ENCODE measurements at regions not wholly inside any gene's neighbourhood (a gene's known extent, or its start where the extent isn't known, plus 50 kb on each side); places are given as distances from the start of the nearest gene placed in this dataset.

DNA sequence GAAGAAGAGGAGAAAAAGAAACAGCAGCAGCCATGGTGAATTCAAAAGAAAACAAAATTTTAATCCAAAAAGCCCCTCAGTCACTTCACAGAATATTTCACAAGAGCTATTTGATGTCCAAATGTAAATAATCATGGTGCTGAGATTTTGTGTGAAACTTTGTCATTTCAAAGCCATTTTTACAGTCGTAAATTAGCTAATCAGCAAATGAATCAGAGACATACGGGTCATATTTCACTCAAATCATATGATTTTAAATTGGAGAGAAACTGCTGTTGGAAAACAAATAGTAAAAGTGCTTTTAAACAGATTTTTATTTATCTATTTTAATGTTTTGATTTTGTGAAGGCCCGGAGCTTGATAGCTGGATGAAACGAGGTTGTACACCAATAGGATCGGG lies 101.4 kb upstream of the SMIM23 start:
- no peak for TF ChIP-seq TCF7L2 (IDR thresholded peaks at IDR 0.05; ENCODE audit: low read depth, low read length)
- no peak for TF ChIP-seq HDAC2 (CRISPR knock-in tag; IDR thresholded peaks at IDR 0.05)
- TF ChIP-seq ZNF609 (CRISPR knock-in tag; IDR thresholded peaks at IDR 0.05; ENCODE audit: borderline replicate concordance) = no peak
- no peak for TF ChIP-seq SMARCC2 (IDR thresholded peaks at IDR 0.05)
- TF ChIP-seq, protein P1, sequence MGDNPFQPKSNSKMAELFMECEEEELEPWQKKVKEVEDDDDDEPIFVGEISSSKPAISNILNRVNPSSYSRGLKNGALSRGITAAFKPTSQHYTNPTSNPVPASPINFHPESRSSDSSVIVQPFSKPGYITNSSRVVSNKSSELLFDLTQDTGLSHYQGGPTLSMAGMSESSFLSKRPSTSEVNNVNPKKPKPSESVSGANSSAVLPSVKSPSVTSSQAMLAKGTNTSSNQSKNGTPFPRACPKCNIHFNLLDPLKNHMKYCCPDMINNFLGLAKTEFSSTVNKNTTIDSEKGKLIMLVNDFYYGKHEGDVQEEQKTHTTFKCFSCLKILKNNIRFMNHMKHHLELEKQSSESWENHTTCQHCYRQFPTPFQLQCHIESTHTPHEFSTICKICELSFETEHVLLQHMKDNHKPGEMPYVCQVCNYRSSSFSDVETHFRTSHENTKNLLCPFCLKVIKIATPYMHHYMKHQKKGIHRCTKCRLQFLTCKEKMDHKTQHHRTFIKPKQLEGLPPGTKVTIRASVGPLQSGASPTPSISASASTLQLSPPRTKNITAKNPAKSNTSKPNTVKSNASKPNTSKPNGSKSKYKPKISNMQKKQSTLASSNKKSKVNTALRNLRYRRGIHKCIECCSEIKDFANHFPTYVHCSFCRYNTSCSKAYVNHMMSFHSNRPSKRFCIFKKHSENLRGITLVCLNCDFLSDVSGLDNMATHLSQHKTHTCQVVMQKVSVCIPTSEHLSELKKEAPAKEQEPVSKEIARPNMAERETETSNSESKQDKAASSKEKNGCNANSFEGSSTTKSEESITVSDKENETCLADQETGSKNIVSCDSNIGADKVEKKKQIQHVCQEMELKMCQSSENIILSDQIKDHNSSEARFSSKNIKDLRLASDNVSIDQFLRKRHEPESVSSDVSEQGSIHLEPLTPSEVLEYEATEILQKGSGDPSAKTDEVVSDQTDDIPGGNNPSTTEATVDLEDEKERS (CRISPR knock-in tag; IDR thresholded peaks at IDR 0.05) = no peak
- TF ChIP-seq FOSL2 (CRISPR knock-in tag; IDR thresholded peaks at IDR 0.05) = no peak
- no peak for TF ChIP-seq POLR2A (IDR thresholded peaks at IDR 0.05; ENCODE audit: insufficient read depth in 1 of 2, low read depth in 2 of 2, low read length in 2 of 2)
- no peak for TF ChIP-seq ETV5 (CRISPR knock-in tag; IDR thresholded peaks at IDR 0.05; ENCODE audit: borderline replicate concordance)
- no peak for TF ChIP-seq ZBTB4 (CRISPR knock-in tag; IDR thresholded peaks at IDR 0.05; ENCODE audit: borderline replicate concordance)

Data from HepG2 (cell line).